GM12873 (cell line): ENCODE measurements at regions not wholly inside any gene's neighbourhood (a gene's known extent, or its start where the extent isn't known, plus 50 kb on each side); places are given as distances from the start of the nearest gene placed in this dataset.

Experiments
- TF ChIP-seq, protein P1 (sequence below): IDR thresholded peaks from 2 replicates; pipeline ENCODE4 v1.5.1; 2012; ENCODE audit warnings: low read depth, mild to moderate bottlenecking, moderate library complexity, low read length, control low read depth; ENCODE audit not compliant: insufficient read depth; ENCODE audit errors: missing control alignments

DNA sequence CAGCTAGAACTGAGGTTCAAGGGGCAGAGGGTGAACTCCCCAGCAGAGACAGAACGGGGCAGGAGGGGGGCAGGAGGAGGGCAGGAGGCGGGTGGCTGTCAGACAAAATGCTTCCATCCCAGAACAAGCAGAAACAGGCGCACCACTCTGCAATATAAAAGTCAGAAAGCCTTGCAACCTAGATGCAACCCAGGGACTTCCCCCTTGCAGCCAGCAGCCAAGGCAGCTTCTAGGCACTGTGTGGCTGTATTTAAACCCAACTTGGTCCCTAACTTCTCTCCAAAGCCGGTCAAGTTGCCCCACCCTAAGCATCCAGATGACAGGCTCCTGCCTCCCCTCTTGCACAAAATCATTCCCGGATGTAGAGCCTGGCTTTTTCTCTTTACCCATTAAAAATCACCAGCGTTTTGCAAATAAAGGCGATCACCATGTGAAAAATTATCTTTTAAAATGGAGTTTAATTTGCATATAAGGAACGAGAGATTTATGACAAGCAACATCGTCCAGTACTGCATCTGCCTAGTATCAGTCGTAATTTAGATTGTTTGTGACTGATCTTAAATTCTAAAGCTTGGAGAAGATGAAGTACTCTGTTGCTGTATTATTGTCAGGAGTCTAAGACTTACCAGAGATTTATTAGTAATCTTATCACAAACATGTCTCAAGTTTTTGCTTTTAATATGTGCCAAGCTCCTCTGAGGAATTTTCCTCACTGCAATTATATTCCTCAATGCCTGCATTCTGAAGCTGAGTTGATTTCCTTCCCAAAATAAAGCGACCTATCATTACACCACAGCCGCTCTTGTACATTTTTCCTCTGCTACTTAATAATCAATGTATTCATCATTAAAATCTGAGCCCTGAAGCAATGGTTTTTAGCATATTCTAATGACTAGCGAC, 307.1 kb upstream of the ZNF507 start:
- TF ChIP-seq, protein P1, sequence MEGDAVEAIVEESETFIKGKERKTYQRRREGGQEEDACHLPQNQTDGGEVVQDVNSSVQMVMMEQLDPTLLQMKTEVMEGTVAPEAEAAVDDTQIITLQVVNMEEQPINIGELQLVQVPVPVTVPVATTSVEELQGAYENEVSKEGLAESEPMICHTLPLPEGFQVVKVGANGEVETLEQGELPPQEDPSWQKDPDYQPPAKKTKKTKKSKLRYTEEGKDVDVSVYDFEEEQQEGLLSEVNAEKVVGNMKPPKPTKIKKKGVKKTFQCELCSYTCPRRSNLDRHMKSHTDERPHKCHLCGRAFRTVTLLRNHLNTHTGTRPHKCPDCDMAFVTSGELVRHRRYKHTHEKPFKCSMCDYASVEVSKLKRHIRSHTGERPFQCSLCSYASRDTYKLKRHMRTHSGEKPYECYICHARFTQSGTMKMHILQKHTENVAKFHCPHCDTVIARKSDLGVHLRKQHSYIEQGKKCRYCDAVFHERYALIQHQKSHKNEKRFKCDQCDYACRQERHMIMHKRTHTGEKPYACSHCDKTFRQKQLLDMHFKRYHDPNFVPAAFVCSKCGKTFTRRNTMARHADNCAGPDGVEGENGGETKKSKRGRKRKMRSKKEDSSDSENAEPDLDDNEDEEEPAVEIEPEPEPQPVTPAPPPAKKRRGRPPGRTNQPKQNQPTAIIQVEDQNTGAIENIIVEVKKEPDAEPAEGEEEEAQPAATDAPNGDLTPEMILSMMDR = no peak

DNA sequence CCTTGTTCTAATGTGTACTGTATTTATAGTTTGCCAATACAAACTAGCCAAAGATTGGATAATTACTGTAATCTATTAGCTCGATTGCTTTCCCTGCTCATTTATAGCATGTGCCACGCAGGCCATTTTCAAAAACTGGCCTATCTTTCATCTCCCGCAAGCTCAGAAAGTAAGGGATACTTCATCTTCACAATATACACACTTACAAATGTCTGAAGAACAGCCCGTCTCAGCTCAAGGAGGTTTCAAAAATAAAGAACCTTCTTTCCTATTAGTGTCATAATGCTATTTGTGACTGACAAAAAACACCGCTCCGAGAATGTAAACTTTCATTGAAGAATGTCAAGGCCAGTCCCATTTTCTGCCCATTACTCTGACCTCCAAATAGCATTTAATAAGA, 306.4 kb upstream of the ZNF507 start:
- TF ChIP-seq, protein P1 = no peak

DNA sequence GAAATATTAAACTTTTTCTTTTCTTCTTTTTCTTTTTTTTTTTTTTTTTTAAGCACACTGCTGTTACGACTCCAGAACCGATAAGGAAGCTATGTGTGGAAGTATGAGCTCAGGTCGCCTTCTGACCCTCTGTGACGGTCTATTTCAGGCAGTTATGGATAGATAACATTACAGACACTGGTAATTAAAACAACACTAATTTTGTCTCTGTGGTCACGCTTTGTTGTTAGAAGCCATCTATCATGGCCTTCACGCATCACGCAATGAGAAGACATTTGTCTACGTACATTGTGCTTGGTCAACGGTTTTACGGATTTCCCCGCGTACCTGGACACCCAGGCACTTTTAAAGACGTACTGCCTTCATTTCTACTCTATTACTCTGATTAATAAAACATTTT, 306.0 kb upstream of the ZNF507 start:
- TF ChIP-seq, protein P1 = no peak

DNA sequence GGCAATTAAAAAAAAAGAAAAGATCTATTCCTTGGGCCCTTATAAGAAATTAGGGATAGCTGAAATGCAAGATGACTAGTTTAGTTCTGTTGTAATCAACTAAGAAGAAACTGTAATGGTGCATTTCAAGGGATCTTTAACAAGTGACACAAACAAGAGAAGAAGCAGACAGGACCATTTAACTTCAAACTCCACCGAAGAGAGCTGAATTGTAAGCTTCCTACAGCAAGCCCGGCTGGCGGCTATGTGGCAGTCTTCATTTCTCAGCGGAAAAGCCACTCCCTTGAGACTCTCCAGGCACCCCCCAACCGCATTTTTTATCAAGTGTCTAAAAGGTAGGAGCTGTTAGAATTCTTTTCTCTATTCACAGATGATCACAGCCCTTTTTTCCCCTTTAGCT, 305.2 kb upstream of the ZNF507 start:
- TF ChIP-seq, protein P1 = no peak

DNA sequence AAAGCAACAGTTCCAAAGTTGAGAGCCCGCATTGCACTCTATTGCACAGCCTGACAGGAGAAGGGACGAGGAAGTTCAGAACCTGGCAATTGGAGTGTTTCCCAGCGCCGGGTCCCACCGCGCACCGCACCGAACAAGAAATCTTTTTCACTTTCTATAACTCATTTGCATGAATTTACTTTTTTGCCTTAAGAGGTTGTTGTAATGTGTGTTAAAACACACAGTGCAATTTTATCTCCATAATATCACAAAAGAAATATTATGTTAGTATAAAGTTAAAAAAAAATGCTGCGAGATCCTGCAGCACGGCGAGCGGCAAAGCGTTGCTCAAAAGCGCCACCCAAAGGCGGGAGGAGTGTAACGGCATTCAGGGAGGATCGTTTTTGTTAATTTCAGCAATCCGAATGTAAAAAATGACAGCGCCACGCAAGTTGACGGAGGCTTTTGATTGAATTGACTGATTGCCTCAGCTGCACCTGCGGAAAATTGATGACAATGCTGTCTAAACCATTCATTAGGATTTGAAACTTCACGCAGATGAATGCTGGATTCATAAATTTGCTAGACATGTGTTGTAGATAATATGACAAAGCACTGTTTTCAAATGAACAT, 303.6 kb upstream of the ZNF507 start:
- TF ChIP-seq, protein P1 = peak; percentile 30

DNA sequence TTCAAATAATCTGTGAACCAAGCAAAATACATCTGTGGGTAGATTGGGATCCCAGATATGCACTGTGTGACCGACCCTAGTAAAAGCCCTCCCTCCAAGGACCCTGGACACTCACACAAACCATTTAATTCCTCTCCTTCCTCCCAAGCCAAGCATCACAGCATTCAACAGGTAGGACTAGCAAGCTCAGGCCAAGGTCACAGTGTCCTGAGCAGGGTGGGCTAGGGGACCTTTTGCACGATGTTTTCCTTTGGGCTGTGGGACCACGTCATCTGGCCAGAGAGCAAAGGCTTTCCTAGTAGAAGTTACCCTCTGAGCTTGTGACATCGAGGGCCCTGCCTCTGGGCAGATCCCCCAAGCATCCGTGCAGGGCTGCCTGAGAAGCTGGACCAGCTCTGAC, 297.6 kb upstream of the ZNF507 start:
- TF ChIP-seq, protein P1 = no peak

DNA sequence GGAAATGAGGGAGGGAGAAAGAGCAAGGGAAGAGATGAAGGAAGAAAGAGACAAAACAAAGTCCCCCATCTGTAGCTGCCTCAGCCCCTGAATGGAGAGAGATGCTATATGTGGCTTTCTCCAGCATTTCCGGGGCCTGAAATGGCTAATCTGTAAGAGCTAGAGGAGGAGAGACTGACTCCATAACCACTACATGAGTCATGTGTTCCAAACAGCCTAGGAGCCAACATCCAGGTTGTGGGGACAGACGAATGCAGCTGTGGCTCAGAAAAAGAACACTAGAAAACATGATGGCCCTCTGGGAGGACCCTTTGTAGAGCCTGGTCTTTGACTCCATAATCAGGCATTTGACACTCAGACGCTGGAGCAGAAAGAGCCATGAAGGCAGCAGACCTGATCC, 292.0 kb upstream of the ZNF507 start:
- TF ChIP-seq, protein P1 = no peak
